ENCODE measurements at regions not wholly inside any gene's neighbourhood (a gene's known extent, or its start where the extent isn't known, plus 50 kb on each side); places are given as distances from the start of the nearest gene placed in this dataset.

DNA sequence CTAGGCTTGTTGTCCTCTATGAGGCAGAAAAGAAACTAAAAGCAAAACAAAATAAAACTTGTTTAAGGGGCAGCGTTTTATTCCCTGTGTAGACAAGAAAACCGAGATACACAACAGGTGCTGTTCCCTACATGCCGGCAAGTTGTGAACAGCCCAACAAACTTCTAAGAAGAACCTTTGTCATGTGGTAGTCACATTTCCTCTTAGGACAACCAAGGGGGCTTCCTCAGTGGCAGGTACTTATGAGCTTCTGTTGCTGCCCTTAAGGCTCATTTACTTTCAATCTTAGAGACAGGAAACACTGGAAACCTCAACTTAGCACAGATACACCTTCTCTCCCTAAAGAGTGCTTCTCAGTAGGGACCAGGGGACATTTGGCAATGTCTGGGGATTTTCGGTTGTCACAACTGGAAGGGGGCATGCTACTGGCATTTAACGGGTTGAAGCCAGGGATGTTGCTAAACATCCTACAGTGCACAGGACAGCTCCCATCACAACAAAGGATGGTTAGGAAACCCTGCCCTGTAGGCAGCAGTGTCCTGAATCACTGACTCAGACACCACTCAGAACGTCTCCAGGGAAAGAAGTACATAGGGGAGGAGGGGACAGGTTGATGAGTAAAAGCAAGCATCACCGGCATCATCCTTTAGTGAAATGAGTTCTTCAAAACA is 111.0 kb downstream of the ASB9 start:
- TF ChIP-seq, protein P1, sequence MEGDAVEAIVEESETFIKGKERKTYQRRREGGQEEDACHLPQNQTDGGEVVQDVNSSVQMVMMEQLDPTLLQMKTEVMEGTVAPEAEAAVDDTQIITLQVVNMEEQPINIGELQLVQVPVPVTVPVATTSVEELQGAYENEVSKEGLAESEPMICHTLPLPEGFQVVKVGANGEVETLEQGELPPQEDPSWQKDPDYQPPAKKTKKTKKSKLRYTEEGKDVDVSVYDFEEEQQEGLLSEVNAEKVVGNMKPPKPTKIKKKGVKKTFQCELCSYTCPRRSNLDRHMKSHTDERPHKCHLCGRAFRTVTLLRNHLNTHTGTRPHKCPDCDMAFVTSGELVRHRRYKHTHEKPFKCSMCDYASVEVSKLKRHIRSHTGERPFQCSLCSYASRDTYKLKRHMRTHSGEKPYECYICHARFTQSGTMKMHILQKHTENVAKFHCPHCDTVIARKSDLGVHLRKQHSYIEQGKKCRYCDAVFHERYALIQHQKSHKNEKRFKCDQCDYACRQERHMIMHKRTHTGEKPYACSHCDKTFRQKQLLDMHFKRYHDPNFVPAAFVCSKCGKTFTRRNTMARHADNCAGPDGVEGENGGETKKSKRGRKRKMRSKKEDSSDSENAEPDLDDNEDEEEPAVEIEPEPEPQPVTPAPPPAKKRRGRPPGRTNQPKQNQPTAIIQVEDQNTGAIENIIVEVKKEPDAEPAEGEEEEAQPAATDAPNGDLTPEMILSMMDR (conservative IDR thresholded peaks at IDR 0.05 in 1 of 2, IDR thresholded peaks at IDR 0.05 in 1 of 2; ENCODE audit: low read depth in 1 of 2, low read length in 2 of 2): no peak
- TF ChIP-seq EZH2 (IDR thresholded peaks at IDR 0.05; ENCODE audit: low read length, missing control alignments): no peak
- H3K9me3 ChIP-seq (ENCODE audit: control insufficient read depth, insufficient read depth, low read depth, low read length): no peaks in the 10 kb centered on the region
- H4K20me1 ChIP-seq (ENCODE audit: control insufficient read depth, extremely low read depth, insufficient read depth, low read length): no peaks in the 10 kb centered on the region
- no peak overlapping the region for H3K9ac ChIP-seq (ENCODE audit: insufficient read depth, low read length)
- H3K4me1 ChIP-seq (ENCODE audit: control insufficient read depth, extremely low read depth, insufficient read depth, low read length): no peaks in the 10 kb centered on the region
- no peaks in the 10 kb centered on the region for H3K27me3 ChIP-seq (ENCODE audit: control insufficient read depth, insufficient read depth, low read length)
- H3K27ac ChIP-seq (ENCODE audit: insufficient read depth, low read length): no peak overlapping the region
- no peak overlapping the region for H2AFZ ChIP-seq (ENCODE audit: low read length)
- no peaks in the 10 kb centered on the region for H3K36me3 ChIP-seq (ENCODE audit: control insufficient read depth, insufficient read depth, low read length)
- no peak for DNase-seq (ENCODE audit: low read depth in 2 of 2)
- no peaks in the 10 kb centered on the region for H3K79me2 ChIP-seq (ENCODE audit: control insufficient read depth, insufficient read depth, low read length)
- no peak overlapping the region for H3K4me2 ChIP-seq (ENCODE audit: extremely low read depth, insufficient read depth, low read length)
- H3K4me3 ChIP-seq (replicated peaks in 1 of 4; ENCODE audit: control extremely low read depth in 1 of 4, insufficient read depth in 1 of 4, low read depth in 3 of 4, low read length in 4 of 4): no peak overlapping the region

DNA sequence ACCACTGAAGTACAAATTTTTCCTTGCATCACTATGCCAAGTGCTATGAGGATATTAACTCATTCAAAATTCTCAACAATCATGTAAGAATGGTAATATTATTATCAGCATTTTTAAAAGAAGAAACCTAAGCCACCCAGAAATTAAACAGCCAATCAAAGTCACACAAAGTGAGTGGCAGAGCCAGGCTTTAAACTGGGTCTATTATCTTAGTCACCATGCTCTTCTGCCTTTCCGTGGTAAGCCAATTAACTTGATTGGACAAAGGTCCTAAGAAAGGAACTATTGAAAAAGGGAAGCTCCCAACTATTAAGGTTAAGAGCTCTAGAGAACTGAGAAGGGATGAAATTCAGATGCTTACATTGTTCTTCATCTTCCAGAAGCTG is 111.5 kb downstream of the ASB9 start:
- Histone ChIP-seq H3K9me3 (ENCODE audit: control insufficient read depth, insufficient read depth, low read depth, low read length) (no peaks in the 10 kb centered on the region), H3K79me2 (ENCODE audit: control insufficient read depth, insufficient read depth, low read length) (no peaks in the 10 kb centered on the region), H3K27ac (ENCODE audit: insufficient read depth, low read length) (no peak overlapping the region), H3K27me3 (ENCODE audit: control insufficient read depth, insufficient read depth, low read length) (no peaks in the 10 kb centered on the region), H3K4me3 (replicated peaks in 1 of 4; ENCODE audit: control extremely low read depth in 1 of 4, insufficient read depth in 1 of 4, low read depth in 3 of 4, low read length in 4 of 4) (no peak overlapping the region), H3K4me1 (ENCODE audit: control insufficient read depth, extremely low read depth, insufficient read depth, low read length) (no peaks in the 10 kb centered on the region), H3K9ac (ENCODE audit: insufficient read depth, low read length) (no peak overlapping the region), H2AFZ (ENCODE audit: low read length) (no peak overlapping the region), H3K4me2 (ENCODE audit: extremely low read depth, insufficient read depth, low read length) (no peak overlapping the region), H4K20me1 (ENCODE audit: control insufficient read depth, extremely low read depth, insufficient read depth, low read length) (no peaks in the 10 kb centered on the region), H3K36me3 (ENCODE audit: control insufficient read depth, insufficient read depth, low read length) (no peaks in the 10 kb centered on the region)
- TF ChIP-seq, protein P1 (conservative IDR thresholded peaks at IDR 0.05 in 1 of 2, IDR thresholded peaks at IDR 0.05 in 1 of 2; ENCODE audit: low read depth in 1 of 2, low read length in 2 of 2): no peak
- DNase-seq (ENCODE audit: low read depth in 2 of 2): no peak

DNA sequence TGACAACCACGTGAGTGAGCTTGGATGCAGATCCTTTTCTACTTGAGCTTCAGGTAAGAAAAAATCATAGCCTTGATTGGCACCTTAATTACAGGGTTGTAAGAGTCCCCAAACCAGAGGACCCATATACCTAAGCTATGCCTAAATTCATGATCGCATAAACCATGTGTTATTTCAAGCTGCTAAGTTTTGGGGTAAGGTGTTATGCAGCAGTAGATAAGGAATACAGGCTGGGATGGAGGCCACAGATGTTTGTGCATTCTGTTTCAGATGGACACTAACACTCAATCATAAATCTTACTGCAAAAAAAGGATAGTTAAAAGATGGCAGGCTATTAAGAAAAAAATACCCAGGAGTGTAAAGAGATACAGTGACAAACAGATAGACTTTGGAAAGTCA is 112.3 kb downstream of the ASB9 start:
- Histone ChIP-seq H2AFZ (ENCODE audit: low read length) (no peak overlapping the region), H3K27ac (ENCODE audit: insufficient read depth, low read length) (no peak overlapping the region), H3K9me3 (ENCODE audit: control insufficient read depth, insufficient read depth, low read depth, low read length) (no peaks in the 10 kb centered on the region), H4K20me1 (ENCODE audit: control insufficient read depth, extremely low read depth, insufficient read depth, low read length) (no peaks in the 10 kb centered on the region), H3K4me1 (ENCODE audit: control insufficient read depth, extremely low read depth, insufficient read depth, low read length) (no peaks in the 10 kb centered on the region), H3K4me3 (replicated peaks in 1 of 4; ENCODE audit: control extremely low read depth in 1 of 4, insufficient read depth in 1 of 4, low read depth in 3 of 4, low read length in 4 of 4) (no peak overlapping the region), H3K79me2 (ENCODE audit: control insufficient read depth, insufficient read depth, low read length) (no peaks in the 10 kb centered on the region), H3K9ac (ENCODE audit: insufficient read depth, low read length) (no peak overlapping the region), H3K4me2 (ENCODE audit: extremely low read depth, insufficient read depth, low read length) (no peak overlapping the region), H3K36me3 (ENCODE audit: control insufficient read depth, insufficient read depth, low read length) (no peaks in the 10 kb centered on the region), H3K27me3 (ENCODE audit: control insufficient read depth, insufficient read depth, low read length) (no peaks in the 10 kb centered on the region)
- no peak for DNase-seq (ENCODE audit: low read depth in 2 of 2)
- TF ChIP-seq, protein P1 (conservative IDR thresholded peaks at IDR 0.05 in 1 of 2, IDR thresholded peaks at IDR 0.05 in 1 of 2; ENCODE audit: low read depth in 1 of 2, low read length in 2 of 2): no peak
- TF ChIP-seq EZH2 (IDR thresholded peaks at IDR 0.05; ENCODE audit: low read length, missing control alignments): no peak

All from fibroblast of lung (primary cell).